ENCODE measurements at regions not wholly inside any gene's neighbourhood (a gene's known extent, or its start where the extent isn't known, plus 50 kb on each side); places are given as distances from the start of the nearest gene placed in this dataset.

- peaks cover 2% of the 10 kb centered on the region for H3K9me3 Mint-ChIP-seq (ENCODE audit: low read depth)
- H3K4me1 Mint-ChIP-seq = no peaks in the 10 kb centered on the region
- DNase-seq (no peak), ATAC-seq (no peak)
- no peak overlapping the region for H3K4me3 Mint-ChIP-seq
- CTCF ChIA-PET = no interaction called here
- no peaks in the 10 kb centered on the region for H3K36me3 Mint-ChIP-seq
- no peaks in the 10 kb centered on the region for H3K27me3 Mint-ChIP-seq
- no peak overlapping the region for H3K27ac Mint-ChIP-seq
These were observed 604.5 kb upstream of the KLF4 start for GRCh38 chr9:108093773-108094675.

- no peak for ATAC-seq
- Mint-ChIP-seq H3K36me3 (no peaks in the 10 kb centered on the region), H3K4me1 (no peaks in the 10 kb centered on the region), H3K27ac (no peak overlapping the region), H3K9me3 (ENCODE audit: low read depth) (peaks cover 3% of the 10 kb centered on the region), H3K27me3 (no peaks in the 10 kb centered on the region), H3K4me3 (no peak overlapping the region)
- CTCF ChIA-PET = no interaction called here
- DNase-seq = no peak
These were observed 599.3 kb upstream of the KLF4 start for GRCh38 chr9:108088916-108089315.

- H3K4me1 Mint-ChIP-seq = no peaks in the 10 kb centered on the region
- H3K4me3 Mint-ChIP-seq = no peak overlapping the region
- H3K27me3 Mint-ChIP-seq = no peaks in the 10 kb centered on the region
- H3K27ac Mint-ChIP-seq = no peak overlapping the region
- CTCF ChIA-PET = no interaction called here
- H3K9me3 Mint-ChIP-seq (ENCODE audit: low read depth) = peaks cover 7% of the 10 kb centered on the region
- ATAC-seq (no peak), DNase-seq (no peak)
- H3K36me3 Mint-ChIP-seq = no peaks in the 10 kb centered on the region
These were observed 598.2 kb upstream of the KLF4 start for GRCh38 chr9:108087781-108088180.

GRCh38 chr9:108086624-108087023 lies 597.1 kb upstream of the KLF4 start:
- Mint-ChIP-seq H3K27ac (no peak overlapping the region), H3K4me3 (no peak overlapping the region), H3K27me3 (no peaks in the 10 kb centered on the region), H3K4me1 (no peaks in the 10 kb centered on the region), H3K36me3 (no peaks in the 10 kb centered on the region), H3K9me3 (ENCODE audit: low read depth) (peaks cover 7% of the 10 kb centered on the region)
- CTCF ChIA-PET = no interaction called here
- DNase-seq (no peak), ATAC-seq (no peak)

- H3K4me3 Mint-ChIP-seq = no peak overlapping the region
- peaks cover 5% of the 10 kb centered on the region for H3K9me3 Mint-ChIP-seq (ENCODE audit: low read depth)
- no peak overlapping the region for H3K27ac Mint-ChIP-seq
- no peaks in the 10 kb centered on the region for H3K4me1 Mint-ChIP-seq
- H3K36me3 Mint-ChIP-seq = no peaks in the 10 kb centered on the region
- no peak for DNase-seq
- CTCF ChIA-PET = no interaction called here
- no peaks in the 10 kb centered on the region for H3K27me3 Mint-ChIP-seq
- ATAC-seq = no peak
These were observed 595.7 kb upstream of the KLF4 start for GRCh38 chr9:108085294-108085693.

DNA sequence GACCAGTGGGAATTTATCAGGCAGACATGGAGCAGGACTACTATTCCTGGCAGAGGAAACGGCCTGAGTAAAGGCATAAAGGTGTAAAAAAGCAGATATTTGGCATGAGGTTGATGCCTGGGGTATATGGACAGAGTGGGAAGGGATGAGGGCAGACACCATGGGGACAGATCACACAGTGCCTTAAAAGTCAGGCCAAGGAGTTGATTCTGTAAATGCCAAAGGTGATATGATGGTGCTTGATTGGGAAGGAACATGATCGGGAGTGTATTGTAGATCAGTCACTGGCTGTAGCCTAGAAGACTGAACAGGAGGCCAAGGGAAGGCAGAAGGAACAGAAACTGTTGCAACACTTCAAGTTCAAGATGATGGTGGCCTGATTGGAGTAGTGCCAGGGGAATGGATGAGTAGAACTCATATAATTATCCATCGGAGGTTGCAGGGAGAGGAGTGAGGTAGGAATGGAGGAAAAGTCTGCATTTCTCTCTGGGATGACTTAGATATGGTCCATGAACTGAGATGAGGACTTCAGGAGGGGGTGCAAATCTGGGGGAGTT lies 594.3 kb upstream of the KLF4 start:
- no peak overlapping the region for H3K4me3 Mint-ChIP-seq
- no peaks in the 10 kb centered on the region for H3K36me3 Mint-ChIP-seq
- H3K27ac Mint-ChIP-seq = no peak overlapping the region
- no peaks in the 10 kb centered on the region for H3K27me3 Mint-ChIP-seq
- CTCF ChIA-PET = no interaction called here
- no peaks in the 10 kb centered on the region for H3K4me1 Mint-ChIP-seq
- H3K9me3 Mint-ChIP-seq (ENCODE audit: low read depth) = peaks cover 5% of the 10 kb centered on the region
- DNase-seq (no peak), ATAC-seq (no peak)

DNA sequence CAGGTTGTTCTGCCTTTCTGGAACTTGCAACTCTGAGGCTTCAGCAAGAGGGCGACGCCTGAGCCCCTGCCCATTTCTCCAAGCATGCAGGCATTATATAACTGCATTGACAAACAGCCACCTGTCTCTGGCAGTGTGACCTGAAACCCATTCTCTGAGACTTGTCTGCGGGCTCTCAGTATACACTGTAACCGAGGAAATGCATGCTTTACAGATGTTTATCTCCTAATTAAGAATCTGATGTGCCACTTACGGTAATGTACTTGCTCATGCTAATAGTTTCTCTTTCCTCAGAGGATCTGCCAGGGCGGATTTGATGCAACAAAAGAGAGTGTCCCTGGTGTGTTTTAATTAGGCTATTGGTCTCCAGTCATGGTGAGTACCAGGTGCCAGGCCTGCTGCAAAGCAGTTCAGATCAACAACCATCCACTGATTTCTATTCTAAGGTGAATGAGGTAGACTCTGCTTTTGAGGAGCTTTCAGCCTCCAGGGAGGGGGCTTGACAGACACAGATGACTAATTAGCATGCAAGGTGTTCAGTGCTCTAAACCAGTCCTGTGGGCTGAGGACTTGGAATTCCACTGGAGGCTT lies 593.7 kb upstream of the KLF4 start:
- CTCF ChIA-PET = no interaction called here
- Mint-ChIP-seq H3K27me3 (no peaks in the 10 kb centered on the region), H3K27ac (no peak overlapping the region), H3K9me3 (ENCODE audit: low read depth) (peaks cover 5% of the 10 kb centered on the region), H3K4me1 (no peaks in the 10 kb centered on the region), H3K4me3 (no peak overlapping the region), H3K36me3 (no peaks in the 10 kb centered on the region)
- ATAC-seq (no peak), DNase-seq (no peak)

- H3K27ac Mint-ChIP-seq = no peak overlapping the region
- H3K9me3 Mint-ChIP-seq (ENCODE audit: low read depth) = peaks cover 9% of the 10 kb centered on the region
- no peak overlapping the region for H3K4me3 Mint-ChIP-seq
- CTCF ChIA-PET = no interaction called here
- ATAC-seq (no peak), DNase-seq (no peak)
- H3K4me1 Mint-ChIP-seq = no peaks in the 10 kb centered on the region
- H3K27me3 Mint-ChIP-seq = no peaks in the 10 kb centered on the region
- H3K36me3 Mint-ChIP-seq = no peaks in the 10 kb centered on the region
These were observed 591.5 kb upstream of the KLF4 start for GRCh38 chr9:108081112-108081511.

DNA sequence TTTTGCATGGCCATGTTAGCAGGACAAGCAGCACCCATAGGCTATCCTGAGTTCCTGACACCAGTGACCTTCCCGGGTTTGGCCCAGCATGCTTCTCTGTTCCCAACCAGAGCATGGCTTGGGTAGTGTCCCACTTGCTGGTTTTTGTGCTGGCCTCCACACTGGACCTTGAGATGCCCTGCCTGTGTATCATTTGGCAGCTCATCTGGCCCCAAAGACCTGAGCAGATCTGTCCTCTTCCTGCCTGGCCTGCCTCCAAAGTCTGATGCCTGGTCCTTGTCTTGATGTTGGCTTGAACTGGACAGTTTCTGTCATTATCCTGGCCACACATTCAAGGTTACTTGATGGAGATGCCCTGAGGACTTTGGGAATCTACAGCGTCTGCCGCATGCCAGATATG lies 590.7 kb upstream of the KLF4 start:
- Mint-ChIP-seq H3K36me3 (no peaks in the 10 kb centered on the region), H3K27ac (no peak overlapping the region), H3K4me3 (no peak overlapping the region), H3K4me1 (no peaks in the 10 kb centered on the region), H3K9me3 (ENCODE audit: low read depth) (peaks cover 9% of the 10 kb centered on the region), H3K27me3 (no peaks in the 10 kb centered on the region)
- DNase-seq (no peak), ATAC-seq (no peak)
- CTCF ChIA-PET = no interaction called here

DNA sequence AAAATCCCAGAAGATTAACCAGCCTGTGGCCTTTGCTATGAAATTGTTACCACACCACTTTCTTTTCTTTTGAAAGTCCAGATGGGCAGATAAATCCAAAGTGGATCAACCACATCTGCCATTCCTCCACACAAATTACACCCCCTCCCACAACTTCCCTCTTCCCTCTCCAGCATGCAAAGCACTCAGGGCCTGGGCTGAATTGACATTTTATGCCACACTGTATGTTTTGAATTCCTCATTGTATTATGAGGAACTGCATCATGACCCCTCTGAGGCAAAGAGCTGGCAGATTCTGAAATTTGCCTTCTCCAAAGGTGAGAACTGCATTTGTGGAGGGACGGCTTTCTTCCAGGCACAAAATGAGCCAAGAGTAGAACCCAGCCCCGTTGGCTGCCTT lies 589.2 kb upstream of the KLF4 start:
- CTCF ChIA-PET = no interaction called here
- H3K4me1 Mint-ChIP-seq = no peaks in the 10 kb centered on the region

DNA sequence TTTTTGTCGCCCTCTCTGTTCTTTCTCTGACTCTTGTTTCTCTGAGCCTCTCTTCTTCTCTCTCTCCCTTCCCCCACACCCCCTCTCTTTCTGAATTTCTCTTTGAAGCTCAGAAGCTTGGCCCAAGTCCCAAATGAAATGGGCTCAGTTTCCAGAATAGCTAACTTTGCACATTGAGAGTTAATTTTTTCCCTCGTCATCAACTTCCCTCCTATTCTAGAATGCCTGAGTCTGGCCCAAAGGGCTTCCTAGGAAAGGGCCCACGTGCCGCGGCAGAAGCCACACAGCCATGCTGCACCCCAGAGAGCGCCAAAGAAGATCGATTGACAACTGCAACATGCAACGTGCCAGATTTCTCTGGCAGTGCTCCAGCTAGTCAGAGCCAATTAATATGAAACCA lies 588.8 kb upstream of the KLF4 start:
- Mint-ChIP-seq H3K4me3 (no peak overlapping the region), H3K27ac (no peak overlapping the region), H3K27me3 (no peaks in the 10 kb centered on the region), H3K36me3 (no peaks in the 10 kb centered on the region), H3K9me3 (ENCODE audit: low read depth) (peaks cover 4% of the 10 kb centered on the region), H3K4me1 (no peaks in the 10 kb centered on the region)
- CTCF ChIA-PET = no interaction called here
- no peak for DNase-seq
- no peak for ATAC-seq

More for the DNA sequence above, 589.2 kb upstream of the KLF4 start:
- H3K4me3 Mint-ChIP-seq = no peak overlapping the region
- H3K36me3 Mint-ChIP-seq = no peaks in the 10 kb centered on the region
- DNase-seq (no peak), ATAC-seq (no peak)
- no peaks in the 10 kb centered on the region for H3K27me3 Mint-ChIP-seq
- peaks cover 7% of the 10 kb centered on the region for H3K9me3 Mint-ChIP-seq (ENCODE audit: low read depth)
- no peak overlapping the region for H3K27ac Mint-ChIP-seq

GRCh38 chr9:108077556-108077955 lies 588.0 kb upstream of the KLF4 start:
- Mint-ChIP-seq H3K27me3 (no peaks in the 10 kb centered on the region), H3K4me1 (no peaks in the 10 kb centered on the region), H3K4me3 (no peak overlapping the region), H3K36me3 (no peaks in the 10 kb centered on the region), H3K9me3 (ENCODE audit: low read depth) (peaks cover 6% of the 10 kb centered on the region), H3K27ac (no peak overlapping the region)
- ATAC-seq (no peak), DNase-seq (no peak)
- CTCF ChIA-PET = no interaction called here

- Mint-ChIP-seq H3K27me3 (no peaks in the 10 kb centered on the region), H3K4me3 (no peak overlapping the region), H3K4me1 (no peaks in the 10 kb centered on the region), H3K27ac (no peak overlapping the region), H3K9me3 (ENCODE audit: low read depth) (peaks cover 6% of the 10 kb centered on the region), H3K36me3 (no peaks in the 10 kb centered on the region)
- CTCF ChIA-PET = no interaction called here
- no peak for ATAC-seq
- DNase-seq = no peak
These were observed 585.3 kb upstream of the KLF4 start for GRCh38 chr9:108074900-108075299.

- Mint-ChIP-seq H3K4me1 (no peaks in the 10 kb centered on the region), H3K27me3 (no peaks in the 10 kb centered on the region), H3K9me3 (ENCODE audit: low read depth) (peaks cover 6% of the 10 kb centered on the region), H3K4me3 (no peak overlapping the region), H3K36me3 (no peaks in the 10 kb centered on the region), H3K27ac (no peak overlapping the region)
- CTCF ChIA-PET = no interaction called here
- no peak for DNase-seq
- ATAC-seq = no peak
These were observed 584.3 kb upstream of the KLF4 start for GRCh38 chr9:108073823-108074222.
